GM23338 (cell line): ENCODE measurements at regions not wholly inside any gene's neighbourhood (a gene's known extent, or its start where the extent isn't known, plus 50 kb on each side); places are given as distances from the start of the nearest gene placed in this dataset.

Source experiments
- ATAC-seq: fragments of 200-7000 bp; cut with Tn5 transposase; 3 replicates; pipeline ENCODE4 v1.9.1; 2020
- DNase-seq: peaks from one replicate; pipeline ENCODE4 v3.0.0-alpha.2; 2015; ENCODE audit warnings: low spot score
- H2AFZ ChIP-seq: fragments of 200-600 bp; sonication (generic); 2 replicates; pipeline ENCODE4 v1.8.0; 2016; ENCODE audit warnings: antibody characterized with exemption, mild to moderate bottlenecking, moderate library complexity
- H3F3A ChIP-seq: fragments of 200-600 bp; sonication (generic); replicated peaks from 2 replicates; pipeline ENCODE4 v1.8.0; 2017; ENCODE audit warnings: antibody characterized with exemption, mixed run types, low read depth
- H3K27ac ChIP-seq: fragments of 200-600 bp; sonication (generic); 2 replicates; pipeline ENCODE4 v1.6.1; 2016; ENCODE audit warnings: low read depth
- H3K27me3 ChIP-seq: fragments of 200-600 bp; sonication (generic); 2 replicates; pipeline ENCODE4 v1.8.0; 2016; ENCODE audit warnings: mild to moderate bottlenecking, mixed run types, moderate library complexity; ENCODE audit not compliant: insufficient read depth
- H3K36me3 ChIP-seq: fragments of 200-600 bp; sonication (generic); 2 replicates; pipeline ENCODE4 v1.8.0; 2016; ENCODE audit warnings: mild to moderate bottlenecking; ENCODE audit not compliant: insufficient read depth
- H3K4me1 ChIP-seq: fragments of 200-600 bp; sonication (generic); 2 replicates; pipeline ENCODE4 v1.8.0; 2016; ENCODE audit warnings: mild to moderate bottlenecking, moderate library complexity; ENCODE audit not compliant: insufficient read depth
- H3K4me2 ChIP-seq: fragments of 200-600 bp; sonication (generic); 2 replicates; pipeline ENCODE4 v1.7.1; 2017; ENCODE audit warnings: mixed run types
- H3K4me3 ChIP-seq: fragments of 200-600 bp; sonication (generic); 2 replicates; pipeline ENCODE4 v1.6.1; 2016; ENCODE audit warnings: mixed run types
- H3K79me2 ChIP-seq: fragments of 200-600 bp; sonication (generic); replicated peaks from 2 replicates; pipeline ENCODE4 v1.8.0; 2017; ENCODE audit warnings: mild to moderate bottlenecking; ENCODE audit not compliant: insufficient read depth
- H3K9me2 ChIP-seq: fragments of 200-600 bp; sonication (generic); 2 replicates; pipeline ENCODE4 v1.8.0; 2017; ENCODE audit not compliant: insufficient read depth
- H4K20me1 ChIP-seq: fragments of 200-600 bp; sonication (generic); replicated peaks from 2 replicates; pipeline ENCODE4 v1.8.0; 2017; ENCODE audit warnings: mild to moderate bottlenecking; ENCODE audit not compliant: insufficient read depth
- H3K27ac Mint-ChIP-seq: 2 replicates; pipeline ENCODE4 v1.8.0; 2020; ENCODE audit warnings: inconsistent platforms, mild to moderate bottlenecking, moderate library complexity, mixed read lengths
- H3K27me3 Mint-ChIP-seq: 3 replicates; pipeline ENCODE4 v1.8.0; 2022; ENCODE audit warnings: low read depth, mild to moderate bottlenecking, moderate library complexity, mixed read lengths, inconsistent platforms; ENCODE audit not compliant: insufficient read depth, poor library complexity
- H3K36me3 Mint-ChIP-seq: 3 replicates; pipeline ENCODE4 v1.8.0; 2021; ENCODE audit warnings: low read depth, mild to moderate bottlenecking, inconsistent platforms, moderate library complexity, mixed read lengths
- H3K4me1 Mint-ChIP-seq: 3 replicates; pipeline ENCODE4 v1.8.0; 2020; ENCODE audit warnings: mild to moderate bottlenecking, inconsistent platforms, mixed read lengths
- H3K4me3 Mint-ChIP-seq: 3 replicates; pipeline ENCODE4 v1.8.0; 2021; ENCODE audit warnings: moderate library complexity, mild to moderate bottlenecking, inconsistent platforms, mixed read lengths
- H3K9me3 Mint-ChIP-seq: 3 replicates; pipeline ENCODE4 v1.8.0; 2020; ENCODE audit warnings: moderate library complexity, mild to moderate bottlenecking, inconsistent platforms, mixed read lengths
- CREB1 ChIP-seq: fragments of 250-450 bp; sonication (Bioruptor Pico); IDR thresholded peaks from 2 replicates; pipeline ENCODE4 v1.5.0; 2020; ENCODE audit warnings: low read depth, mild to moderate bottlenecking, moderate library complexity
- CTCF ChIP-seq, 2 experiments: fragments of 200-600 bp in 1 of 2; sonication (generic) in 1 of 2; conservative IDR thresholded peaks; 2 replicates each; pipeline versions ENCODE4 v1.5.1 to v1.6.1; 2016 to 2017; ENCODE audit warnings: antibody characterized with exemption in 2 of 2, low read depth in 2 of 2, mild to moderate bottlenecking in 2 of 2, moderate library complexity in 1 of 2
- EZH2 ChIP-seq: fragments of 200-600 bp; sonication (generic); IDR thresholded peaks from one replicate; pipeline ENCODE4 v1.8.0; 2017; ENCODE audit warnings: antibody characterized with exemption, mild to moderate bottlenecking, low read depth; ENCODE audit not compliant: unreplicated experiment
- EZH2phosphoT487 ChIP-seq: fragments of 200-600 bp; sonication (generic); IDR thresholded peaks from one replicate; pipeline ENCODE4 v1.8.1; 2018; ENCODE audit warnings: antibody characterized with exemption; ENCODE audit not compliant: unreplicated experiment
- JUNB ChIP-seq: IDR thresholded peaks from one replicate; pipeline ENCODE4 v1.6.1; 2016; ENCODE audit warnings: antibody characterized with exemption; ENCODE audit not compliant: unreplicated experiment
- POLR2AphosphoS5 ChIP-seq: IDR thresholded peaks from 2 replicates; pipeline ENCODE4 v1.6.1; 2016; ENCODE audit warnings: antibody characterized with exemption, low read depth
- STAT1 ChIP-seq: IDR thresholded peaks from one replicate; pipeline ENCODE4 v1.6.1; 2016; ENCODE audit warnings: antibody characterized with exemption; ENCODE audit not compliant: unreplicated experiment
- ZNF114 ChIP-seq: fragments of 250-450 bp; sonication (Bioruptor Pico); IDR thresholded peaks from 2 replicates; pipeline ENCODE4 v1.5.0; 2020; ENCODE audit warnings: mild to moderate bottlenecking, moderate library complexity
- ZNF331 ChIP-seq: fragments of 250-450 bp; sonication (Bioruptor Pico); IDR thresholded peaks from 2 replicates; pipeline ENCODE4 v1.5.0; 2020; ENCODE audit warnings: low read depth, mild to moderate bottlenecking, moderate library complexity
- TF ChIP-seq, protein P1 (sequence below): IDR thresholded peaks from 2 replicates; pipeline ENCODE4 v1.6.1; 2016; ENCODE audit warnings: antibody characterized with exemption

DNA sequence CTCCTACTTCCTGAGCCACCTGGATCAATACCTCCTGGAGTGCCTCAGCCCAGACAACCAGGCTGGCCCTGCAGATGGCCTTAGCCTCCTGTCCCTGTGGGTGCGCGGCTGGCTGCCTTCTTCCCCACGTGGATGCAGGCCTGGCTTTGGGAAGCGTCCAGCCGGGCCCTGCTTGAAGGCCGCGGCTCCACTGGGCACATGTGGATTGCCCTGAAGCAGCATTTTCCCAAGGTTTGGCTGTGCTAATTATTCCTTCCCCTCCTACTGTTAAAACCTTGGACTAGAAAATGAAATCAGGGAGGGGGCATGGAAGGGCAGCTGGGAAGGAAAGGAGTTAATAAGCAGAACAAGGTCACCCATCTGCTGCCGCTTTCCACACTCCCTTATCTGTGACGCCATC is 143.0 kb upstream of the GATA6 start (continued):
- TF ChIP-seq CTCF (conservative IDR thresholded peaks at IDR 0.05; ENCODE audit: low read depth in 2 of 2), result no peak
- no peak for TF ChIP-seq ZNF114 (CRISPR knock-in tag)
- TF ChIP-seq POLR2AphosphoS5, result no peak
- TF ChIP-seq JUNB, result no peak
- no peak for TF ChIP-seq ZNF331
- no peak for TF ChIP-seq EZH2phosphoT487
- no peak for TF ChIP-seq STAT1
- TF ChIP-seq CREB1 (CRISPR knock-in tag), result no peak
- TF ChIP-seq, protein P1, sequence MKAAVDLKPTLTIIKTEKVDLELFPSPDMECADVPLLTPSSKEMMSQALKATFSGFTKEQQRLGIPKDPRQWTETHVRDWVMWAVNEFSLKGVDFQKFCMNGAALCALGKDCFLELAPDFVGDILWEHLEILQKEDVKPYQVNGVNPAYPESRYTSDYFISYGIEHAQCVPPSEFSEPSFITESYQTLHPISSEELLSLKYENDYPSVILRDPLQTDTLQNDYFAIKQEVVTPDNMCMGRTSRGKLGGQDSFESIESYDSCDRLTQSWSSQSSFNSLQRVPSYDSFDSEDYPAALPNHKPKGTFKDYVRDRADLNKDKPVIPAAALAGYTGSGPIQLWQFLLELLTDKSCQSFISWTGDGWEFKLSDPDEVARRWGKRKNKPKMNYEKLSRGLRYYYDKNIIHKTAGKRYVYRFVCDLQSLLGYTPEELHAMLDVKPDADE, result no peak

DNA sequence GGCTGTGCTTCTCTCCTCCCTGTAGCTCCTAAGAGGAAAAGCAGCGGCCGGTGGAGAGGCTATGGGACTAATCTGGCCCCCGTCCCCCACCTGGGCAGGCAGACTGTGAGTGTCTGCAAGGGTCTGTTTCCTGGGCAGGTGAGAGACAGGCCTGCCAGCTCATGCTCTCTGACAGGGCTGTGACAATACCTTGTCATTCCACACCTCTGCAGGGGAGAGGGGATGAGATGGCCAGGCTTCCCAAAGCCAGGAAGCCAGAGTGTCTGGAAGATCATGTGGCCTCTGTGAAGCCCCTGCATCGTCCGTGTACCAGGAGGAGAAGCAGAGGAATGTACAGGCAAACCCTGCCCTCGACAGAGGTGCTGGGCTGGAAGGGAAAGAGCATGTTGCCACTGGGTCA is 142.5 kb upstream of the GATA6 start:
- TF ChIP-seq ZNF114 (CRISPR knock-in tag) (no peak), POLR2AphosphoS5 (no peak), EZH2phosphoT487 (no peak), CTCF (conservative IDR thresholded peaks at IDR 0.05; ENCODE audit: low read depth in 2 of 2) (no peak), EZH2 (no peak)
- Histone ChIP-seq H3F3A (no peaks in the 10 kb centered on the region), H3K36me3 (no peaks in the 10 kb centered on the region), H3K4me2 (no peak overlapping the region), H3K27me3 (no peaks in the 10 kb centered on the region), H3K27ac (no peak overlapping the region), H3K79me2 (no peaks in the 10 kb centered on the region), H3K9me2 (0 out of 2 replicates have a peak, but pooled peaks cover 7% of the 10 kb centered on the region), H3K4me3 (no peak overlapping the region), H3K4me1 (no peaks in the 10 kb centered on the region), H2AFZ (peak overlapping the region; percentile 28), H4K20me1 (no peaks in the 10 kb centered on the region)
- peaks cover 2% of the 10 kb centered on the region for H3K27me3 Mint-ChIP-seq
- H3K4me1 Mint-ChIP-seq, result peaks cover 5% of the 10 kb centered on the region
- H3K27ac Mint-ChIP-seq, result 0 out of 2 replicates have a peak overlapping the region, but pooled peaks have one; percentile 65
- no peaks in the 10 kb centered on the region for H3K36me3 Mint-ChIP-seq
- ATAC-seq, result peak; percentile 34
- H3K9me3 Mint-ChIP-seq, result no peaks in the 10 kb centered on the region; the same call in 2 of the 3 replicates
- DNase-seq, result no peak
- H3K4me3 Mint-ChIP-seq, result no peak overlapping the region
